ENCODE measurements at regions not wholly inside any gene's neighbourhood (a gene's known extent, or its start where the extent isn't known, plus 50 kb on each side); places are given as distances from the start of the nearest gene placed in this dataset.

DNA sequence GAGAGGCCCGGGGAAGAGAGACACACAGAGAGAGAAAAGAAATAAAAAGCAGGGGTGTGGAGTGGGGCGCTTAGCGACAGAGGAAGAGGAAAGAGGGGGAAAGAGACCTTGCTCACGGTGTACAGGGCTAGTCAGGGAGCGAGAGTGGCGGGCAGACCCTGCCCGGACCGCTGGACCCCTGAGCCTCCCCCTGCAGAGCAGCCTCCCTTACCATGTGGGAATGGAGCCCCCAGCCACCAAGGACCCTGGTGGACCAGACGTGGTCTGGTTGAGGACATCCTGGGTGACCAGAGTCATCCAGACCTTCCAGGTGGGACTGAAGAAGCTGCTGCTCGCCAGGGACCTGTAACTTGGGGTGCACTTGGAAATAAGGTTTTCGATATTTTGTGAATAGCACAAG, 129.6 kb downstream of the CHSY1 start:
- H3K9me3 ChIP-seq (ENCODE audit: insufficient read depth, low read depth, low read length) = no peaks in the 10 kb centered on the region
- H3K9me2 ChIP-seq (replicated peaks; ENCODE audit: low read depth, low read length) = no peaks in the 10 kb centered on the region
- peak overlapping the region; percentile 71 for H3K9ac ChIP-seq (ENCODE audit: low read depth, low read length, poor library complexity, severe bottlenecking)
- H3F3A ChIP-seq (ENCODE audit: low read depth) = peaks cover 14% of the 10 kb centered on the region
- H3K79me2 ChIP-seq (ENCODE audit: insufficient read depth, low read length) = no peaks in the 10 kb centered on the region
- peak overlapping the region; percentile 68 for H3K4me2 ChIP-seq (ENCODE audit: low read depth, low read length, poor library complexity, severe bottlenecking)
- H3K27me3 ChIP-seq (ENCODE audit: insufficient read depth, low read length, poor library complexity, severe bottlenecking) = no peaks in the 10 kb centered on the region
- no peaks in the 10 kb centered on the region for H3K36me3 ChIP-seq (ENCODE audit: insufficient read depth, low read length)
- no peak overlapping the region for H3K4me3 ChIP-seq (ENCODE audit: low read length, poor library complexity, severe bottlenecking)
- peaks cover 72% of the 10 kb centered on the region for H3K4me1 ChIP-seq (ENCODE audit: insufficient read depth, low read length, poor library complexity, severe bottlenecking)
- TF ChIP-seq, protein P1, sequence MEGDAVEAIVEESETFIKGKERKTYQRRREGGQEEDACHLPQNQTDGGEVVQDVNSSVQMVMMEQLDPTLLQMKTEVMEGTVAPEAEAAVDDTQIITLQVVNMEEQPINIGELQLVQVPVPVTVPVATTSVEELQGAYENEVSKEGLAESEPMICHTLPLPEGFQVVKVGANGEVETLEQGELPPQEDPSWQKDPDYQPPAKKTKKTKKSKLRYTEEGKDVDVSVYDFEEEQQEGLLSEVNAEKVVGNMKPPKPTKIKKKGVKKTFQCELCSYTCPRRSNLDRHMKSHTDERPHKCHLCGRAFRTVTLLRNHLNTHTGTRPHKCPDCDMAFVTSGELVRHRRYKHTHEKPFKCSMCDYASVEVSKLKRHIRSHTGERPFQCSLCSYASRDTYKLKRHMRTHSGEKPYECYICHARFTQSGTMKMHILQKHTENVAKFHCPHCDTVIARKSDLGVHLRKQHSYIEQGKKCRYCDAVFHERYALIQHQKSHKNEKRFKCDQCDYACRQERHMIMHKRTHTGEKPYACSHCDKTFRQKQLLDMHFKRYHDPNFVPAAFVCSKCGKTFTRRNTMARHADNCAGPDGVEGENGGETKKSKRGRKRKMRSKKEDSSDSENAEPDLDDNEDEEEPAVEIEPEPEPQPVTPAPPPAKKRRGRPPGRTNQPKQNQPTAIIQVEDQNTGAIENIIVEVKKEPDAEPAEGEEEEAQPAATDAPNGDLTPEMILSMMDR (conservative IDR thresholded peaks at IDR 0.05; ENCODE audit: low read length) = no peak
- TF ChIP-seq EZH2phosphoT487 (IDR thresholded peaks at IDR 0.05; ENCODE audit: borderline replicate concordance) = no peak
- no peak overlapping the region for H2AFZ ChIP-seq (ENCODE audit: low read length)
- no peaks in the 10 kb centered on the region for H4K20me1 ChIP-seq (ENCODE audit: insufficient read depth, low read length, poor library complexity, severe bottlenecking)

DNA sequence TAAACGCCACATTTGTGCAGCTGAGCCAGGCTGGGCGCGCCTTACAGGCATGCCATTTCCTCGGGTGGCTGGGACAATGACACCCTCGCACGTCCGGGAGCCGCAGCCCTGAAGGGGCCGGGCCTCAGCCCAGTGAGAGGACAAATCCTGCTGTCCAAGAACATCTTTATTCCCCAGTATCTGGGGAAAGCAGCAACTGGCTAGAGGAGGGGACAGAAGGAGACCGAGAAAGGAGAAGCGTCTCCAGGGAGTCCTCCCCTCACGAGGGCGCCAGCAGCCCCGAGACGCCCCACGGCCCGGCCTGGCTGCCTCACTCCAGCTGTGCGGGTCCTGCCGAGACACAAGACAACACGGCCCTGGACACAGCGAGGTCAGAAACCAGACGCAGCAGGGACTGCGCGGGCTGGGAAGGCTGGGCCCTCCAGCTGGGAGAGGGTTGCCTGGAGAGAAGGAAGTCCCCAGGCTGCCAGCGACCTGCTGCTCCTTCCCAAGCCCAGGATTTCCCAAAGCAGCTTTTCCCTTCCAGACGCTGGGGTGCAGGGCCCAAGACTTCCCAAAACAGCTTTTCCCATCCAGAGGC, 130.2 kb downstream of the CHSY1 start:
- Histone ChIP-seq H3K79me2 (ENCODE audit: insufficient read depth, low read length) (no peaks in the 10 kb centered on the region), H3K9me3 (ENCODE audit: insufficient read depth, low read depth, low read length) (no peaks in the 10 kb centered on the region), H3K9me2 (replicated peaks; ENCODE audit: low read depth, low read length) (no peaks in the 10 kb centered on the region), H3K4me2 (ENCODE audit: low read depth, low read length, poor library complexity, severe bottlenecking) (peak overlapping the region; percentile 68), H2AFZ (ENCODE audit: low read length) (no peak overlapping the region), H4K20me1 (ENCODE audit: insufficient read depth, low read length, poor library complexity, severe bottlenecking) (no peaks in the 10 kb centered on the region), H3F3A (ENCODE audit: low read depth) (peaks cover 7% of the 10 kb centered on the region), H3K4me1 (ENCODE audit: insufficient read depth, low read length, poor library complexity, severe bottlenecking) (peaks cover 68% of the 10 kb centered on the region), H3K27me3 (ENCODE audit: insufficient read depth, low read length, poor library complexity, severe bottlenecking) (no peaks in the 10 kb centered on the region), H3K4me3 (ENCODE audit: low read length, poor library complexity, severe bottlenecking) (no peak overlapping the region), H3K9ac (ENCODE audit: low read depth, low read length, poor library complexity, severe bottlenecking) (peak overlapping the region; percentile 71), H3K36me3 (ENCODE audit: insufficient read depth, low read length) (no peaks in the 10 kb centered on the region)
- TF ChIP-seq EZH2phosphoT487 (IDR thresholded peaks at IDR 0.05; ENCODE audit: borderline replicate concordance) = no peak
- TF ChIP-seq, protein P1 (conservative IDR thresholded peaks at IDR 0.05; ENCODE audit: low read length) = peak; percentile 27

DNA sequence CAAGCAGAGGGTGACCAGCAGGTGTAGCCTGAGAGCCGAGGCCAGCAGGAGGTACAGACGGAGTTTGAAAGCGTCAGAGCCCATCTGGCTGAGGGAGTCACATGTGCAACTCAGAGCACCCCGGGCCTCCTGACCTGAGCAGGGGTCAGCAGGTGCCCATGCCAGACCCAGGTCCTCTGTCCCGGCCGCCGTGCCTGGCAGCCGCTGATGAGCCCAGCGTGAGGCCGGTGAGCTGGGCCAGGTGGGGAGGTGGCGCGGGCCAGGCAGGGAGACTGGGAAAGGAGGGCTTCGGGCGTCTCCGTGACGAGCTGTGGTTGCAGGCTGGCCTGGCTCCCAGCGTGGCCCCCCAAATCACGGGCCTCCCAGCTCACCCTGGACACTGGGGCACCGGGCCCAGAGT, 130.9 kb downstream of the CHSY1 start:
- TF ChIP-seq EZH2phosphoT487 (IDR thresholded peaks at IDR 0.05; ENCODE audit: borderline replicate concordance) = no peak
- TF ChIP-seq, protein P1 (conservative IDR thresholded peaks at IDR 0.05; ENCODE audit: low read length) = no peak
- peaks cover 1% of the 10 kb centered on the region for H3F3A ChIP-seq (ENCODE audit: low read depth)
- H3K27me3 ChIP-seq (ENCODE audit: insufficient read depth, low read length, poor library complexity, severe bottlenecking) = no peaks in the 10 kb centered on the region
- H3K4me2 ChIP-seq (ENCODE audit: low read depth, low read length, poor library complexity, severe bottlenecking) = no peak overlapping the region
- no peaks in the 10 kb centered on the region for H3K9me3 ChIP-seq (ENCODE audit: insufficient read depth, low read depth, low read length)
- no peak overlapping the region for H3K9ac ChIP-seq (ENCODE audit: low read depth, low read length, poor library complexity, severe bottlenecking)
- no peaks in the 10 kb centered on the region for H3K9me2 ChIP-seq (replicated peaks; ENCODE audit: low read depth, low read length)
- no peaks in the 10 kb centered on the region for H4K20me1 ChIP-seq (ENCODE audit: insufficient read depth, low read length, poor library complexity, severe bottlenecking)
- H3K4me3 ChIP-seq (ENCODE audit: low read length, poor library complexity, severe bottlenecking) = no peak overlapping the region
- H3K79me2 ChIP-seq (ENCODE audit: insufficient read depth, low read length) = no peaks in the 10 kb centered on the region
- no peaks in the 10 kb centered on the region for H3K36me3 ChIP-seq (ENCODE audit: insufficient read depth, low read length)
- H2AFZ ChIP-seq (ENCODE audit: low read length) = no peak overlapping the region
- H3K4me1 ChIP-seq (ENCODE audit: insufficient read depth, low read length, poor library complexity, severe bottlenecking) = peaks cover 68% of the 10 kb centered on the region

All from Loucy (cell line).